Endothelial cell of umbilical vein (primary cell): ENCODE measurements at regions not wholly inside any gene's neighbourhood (a gene's known extent, or its start where the extent isn't known, plus 50 kb on each side); places are given as distances from the start of the nearest gene placed in this dataset.

Experiments
- BruUV-seq: library from RNA; stranded (reverse); fragments of 400-500 nt; replicated peaks from 2 replicates; lab custom pipeline; 2021; lab: Mats Ljungman, UMichigan
- CTCF ChIA-PET: fragments of 300-600, 350-600 bp; sonication (Branson Sonifier 250); formaldehyde crosslinking; loops from one replicate; lab custom pipeline; 2021; ENCODE audit warnings: antibody characterized with exemption, inconsistent platforms; lab: Charles Lee
- POLR2A ChIA-PET: fragments of 300-600, 350-600 bp; sonication (Branson Sonifier 250); formaldehyde crosslinking; loops from one replicate; lab custom pipeline; 2021; ENCODE audit warnings: antibody characterized with exemption, inconsistent platforms; lab: Charles Lee
- DNase-seq: peaks from one replicate; pipeline ENCODE4 v3.0.0-alpha.2; 2011; ENCODE audit warnings: low read depth, low spot score
- FAIRE-seq: peaks from 2 replicates; lab custom pipeline; 2011; peaks lifted over from hg19 to GRCh38; lab: Jason Lieb, UNC
- H2AFZ ChIP-seq: 2 replicates; pipeline ENCODE4 v1.6.0; 2012; ENCODE audit warnings: low read depth, low read length, control low read depth, inconsistent platforms
- H3K27ac ChIP-seq: 2 replicates; pipeline ENCODE4 v1.5.1; 2011; ENCODE audit warnings: low read depth, mild to moderate bottlenecking, control low read depth, low read length, moderate library complexity; ENCODE audit not compliant: insufficient read depth
- H3K27me3 ChIP-seq, 2 experiments: 2 replicates each; pipeline versions ENCODE4 v1.6.0 to v1.6.1; 2011; ENCODE audit warnings: low read length in 2 of 2, mixed read lengths in 1 of 2; ENCODE audit not compliant: control insufficient read depth in 2 of 2, insufficient read depth in 2 of 2
- H3K36me3 ChIP-seq, 2 experiments: 2 replicates in 1 of 2; 3 replicates in 1 of 2; pipeline ENCODE4 v1.5.1; 2011; ENCODE audit warnings: low read length in 2 of 2, mild to moderate bottlenecking in 1 of 2, moderate library complexity in 1 of 2; ENCODE audit not compliant: control insufficient read depth in 2 of 2, insufficient read depth in 2 of 2; ENCODE audit errors: extremely low read depth in 1 of 2
- H3K4me1 ChIP-seq: 3 replicates; pipeline ENCODE4 v1.5.1; 2011; ENCODE audit warnings: mild to moderate bottlenecking, low read length; ENCODE audit not compliant: control insufficient read depth, insufficient read depth; ENCODE audit errors: extremely low read depth
- H3K4me2 ChIP-seq: 2 replicates; pipeline ENCODE4 v1.6.1; 2011; ENCODE audit warnings: low read length, control low read depth, mixed read lengths; ENCODE audit not compliant: insufficient read depth
- H3K4me3 ChIP-seq, 3 experiments: fragments of 200-600 bp in 1 of 3; sonication (generic), shearing (Covaris generic) in 1 of 3; replicated peaks in 1 of 3; 2 replicates each; pipeline ENCODE4 v1.5.1; 2011 to 2016; ENCODE audit warnings: control low read depth in 3 of 3, low read length in 3 of 3, mild to moderate bottlenecking in 2 of 3, inconsistent platforms in 1 of 3, low read depth in 1 of 3, moderate library complexity in 1 of 3; ENCODE audit not compliant: insufficient read depth in 1 of 3
- H3K79me2 ChIP-seq: 2 replicates; pipeline ENCODE4 v1.6.0; 2012; ENCODE audit warnings: low read length, inconsistent platforms; ENCODE audit not compliant: control insufficient read depth, insufficient read depth
- H3K9ac ChIP-seq: replicated peaks from 2 replicates; pipeline ENCODE3; 2011; ENCODE audit warnings: low read length, control low read depth; ENCODE audit not compliant: insufficient read depth; ENCODE audit errors: extremely low read depth
- H3K9me1 ChIP-seq: replicated peaks from 3 replicates; pipeline ENCODE4 v1.6.0; 2011; ENCODE audit warnings: mild to moderate bottlenecking, low read length; ENCODE audit not compliant: control insufficient read depth, insufficient read depth; ENCODE audit errors: extremely low read depth
- H3K9me3 ChIP-seq: replicated peaks from 2 replicates; pipeline ENCODE4 v1.5.1; 2012; ENCODE audit warnings: low read length, inconsistent platforms; ENCODE audit not compliant: control insufficient read depth, insufficient read depth
- H4K20me1 ChIP-seq: replicated peaks from 2 replicates; pipeline ENCODE3; 2011; ENCODE audit warnings: mild to moderate bottlenecking, low read length; ENCODE audit not compliant: control insufficient read depth, insufficient read depth; ENCODE audit errors: extremely low read depth
- CTCF ChIP-seq, 2 donors: IDR thresholded peaks; 1 replicate in 1 of 2; 2 replicates in 1 of 2; pipeline ENCODE4 v1.5.1; 2011; ENCODE audit warnings: low read length in 2 of 2, mild to moderate bottlenecking in 2 of 2, moderate library complexity in 2 of 2, control low read depth in 1 of 2, inconsistent platforms in 1 of 2, low read depth in 1 of 2; ENCODE audit not compliant: insufficient read depth in 1 of 2; ENCODE audit errors: extremely low read depth in 1 of 2
- EZH2 ChIP-seq: IDR thresholded peaks from 2 replicates; pipeline ENCODE4 v1.6.1; 2012; ENCODE audit warnings: borderline replicate concordance, low read depth, mild to moderate bottlenecking, moderate library complexity, low read length, inconsistent platforms; ENCODE audit not compliant: severe bottlenecking
- FOS ChIP-seq: IDR thresholded peaks from 2 replicates; pipeline ENCODE4 v1.6.1; 2011; ENCODE audit warnings: mild to moderate bottlenecking, low read length, moderate library complexity, borderline replicate concordance; ENCODE audit not compliant: insufficient read depth
- GATA2 ChIP-seq: IDR thresholded peaks from 2 replicates; pipeline ENCODE4 v1.7.0; 2011; ENCODE audit warnings: low read depth, mild to moderate bottlenecking, moderate library complexity, mixed read lengths, low read length; ENCODE audit not compliant: insufficient read length, insufficient read depth
- JUN ChIP-seq: IDR thresholded peaks from 2 replicates; pipeline ENCODE4 v1.6.1; 2011; ENCODE audit warnings: borderline replicate concordance, low read depth; ENCODE audit not compliant: insufficient read length, insufficient read depth
- MAX ChIP-seq: IDR thresholded peaks from 2 replicates; pipeline ENCODE4 v1.6.1; 2011; ENCODE audit not compliant: insufficient read depth, insufficient read length
- MYC ChIP-seq: IDR thresholded peaks from one replicate; pipeline ENCODE4 v1.6.1; 2011; ENCODE audit warnings: mild to moderate bottlenecking, low read depth, low read length
- POLR2AphosphoS5 ChIP-seq: IDR thresholded peaks from 2 replicates; pipeline ENCODE4 v1.6.1; 2012; ENCODE audit warnings: low read depth, mild to moderate bottlenecking, control low read depth, low read length, moderate library complexity; ENCODE audit not compliant: insufficient read depth
- dilution Hi-C: fragments of 300-500 bp; cut with MboI; formaldehyde crosslinking; loops from one replicate; pipeline ENCODE4 v1.15.0; 2019; ENCODE audit warnings: low sequenced_read_pairs; ENCODE audit not compliant: extremely low pct_ligation_motif_present
- intact Hi-C: fragments of 100-400 bp; cut with micrococcal nuclease; formaldehyde crosslinking; loops from one replicate; pipeline ENCODE4 v1.10.0; 2022

GRCh38 chr20:6855104-6855503, 87.6 kb downstream of the BMP2 start:
- Histone ChIP-seq H3K36me3 (no peaks in the 10 kb centered on the region), H3K9me3 (no peaks in the 10 kb centered on the region), H3K27me3 (peaks cover 0 to 2% of the 10 kb centered on the region in 2 experiments), H3K4me2 (no peak overlapping the region), H3K4me1 (no peaks in the 10 kb centered on the region), H2AFZ (no peak overlapping the region), H3K9me1 (no peaks in the 10 kb centered on the region), H3K4me3 (no peak overlapping the region), H3K79me2 (no peaks in the 10 kb centered on the region), H3K27ac (no peak overlapping the region), H3K9ac (no peak overlapping the region), H4K20me1 (no peaks in the 10 kb centered on the region)
- DNase-seq (no peak), FAIRE-seq (no peak)
- ChIA-PET CTCF (no interaction called here), POLR2A (no interaction called here)
- intact Hi-C loops (no loop called here), dilution Hi-C loops (no loop called here)
- TF ChIP-seq GATA2 (no peak), POLR2AphosphoS5 (no peak), JUN (no peak)
- no TSS peak for BruUV-seq

GRCh38 chr20:6855796-6856195, 88.3 kb downstream of the BMP2 start:
- H3K9me3 ChIP-seq, result no peaks in the 10 kb centered on the region
- no peak overlapping the region for H3K27ac ChIP-seq
- dilution Hi-C loops, result no loop called here
- no peak for DNase-seq
- TF ChIP-seq GATA2, result no peak
- no peak for TF ChIP-seq MAX
- no peak for TF ChIP-seq POLR2AphosphoS5
- no peak for TF ChIP-seq EZH2
- no peak for TF ChIP-seq MYC
- TF ChIP-seq FOS, result no peak
- no peak for TF ChIP-seq CTCF (IDR thresholded peaks at IDR 0.05; ENCODE audit: extremely low read depth in 1 of 2, insufficient read depth in 1 of 2, low read depth in 1 of 2, low read length in 2 of 2)
- no peak for TF ChIP-seq JUN
- no peak overlapping the region for H3K9ac ChIP-seq
- H3K36me3 ChIP-seq, result no peaks in the 10 kb centered on the region
- no peak overlapping the region for H3K4me3 ChIP-seq
- H3K4me2 ChIP-seq, result no peak overlapping the region
- H2AFZ ChIP-seq, result no peak overlapping the region
- no peaks in the 10 kb centered on the region for H3K9me1 ChIP-seq
- no peaks in the 10 kb centered on the region for H3K4me1 ChIP-seq
- FAIRE-seq, result no peak
- no TSS peak for BruUV-seq
- intact Hi-C loops, result no loop called here
- no peaks in the 10 kb centered on the region for H3K79me2 ChIP-seq
- POLR2A ChIA-PET, result no interaction called here
- CTCF ChIA-PET, result no interaction called here
- H4K20me1 ChIP-seq, result no peaks in the 10 kb centered on the region
- peaks cover 0 to 3% of the 10 kb centered on the region in 2 experiments for H3K27me3 ChIP-seq
